ENCODE measurements at regions not wholly inside any gene's neighbourhood (a gene's known extent, or its start where the extent isn't known, plus 50 kb on each side); places are given as distances from the start of the nearest gene placed in this dataset.

GRCh38 chr20:61055180-61056010 lies 196.7 kb upstream of the CDH4 start:
- TF ChIP-seq CTCF (IDR thresholded peaks at IDR 0.05; ENCODE audit: low read depth, low read length) = no peak
- H3K4me3 ChIP-seq (ENCODE audit: low read depth, low read length) = no peak overlapping the region
- no peak for DNase-seq (ENCODE audit: low read depth, low spot score)
- in situ Hi-C loops (cut with HindIII; ENCODE audit: low sequenced_read_pairs) = no loop called here

DNA sequence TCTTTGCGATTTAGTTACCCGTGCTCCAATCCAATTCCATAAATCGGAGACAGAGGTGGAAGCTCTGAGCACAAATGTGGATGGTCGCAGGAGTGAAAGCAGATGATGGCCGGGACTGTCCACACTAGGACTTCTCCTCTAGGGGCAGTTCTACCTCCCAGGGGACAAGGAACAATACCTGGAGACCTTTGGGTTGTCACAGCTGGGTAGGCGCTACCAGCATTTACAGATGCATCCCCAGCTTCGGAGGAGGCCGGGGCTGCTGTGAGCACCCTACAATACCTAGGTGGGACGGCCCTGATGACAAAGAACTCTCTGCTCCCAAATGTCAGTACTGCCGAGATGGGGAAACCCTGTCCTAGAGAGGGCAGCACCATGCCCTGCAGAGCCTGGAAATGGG lies 195.9 kb upstream of the CDH4 start:
- no peak for TF ChIP-seq CTCF (IDR thresholded peaks at IDR 0.05; ENCODE audit: low read depth, low read length)
- no peak overlapping the region for H3K4me3 ChIP-seq (ENCODE audit: low read depth, low read length)
- in situ Hi-C loops (cut with HindIII; ENCODE audit: low sequenced_read_pairs) = no loop called here
- DNase-seq (ENCODE audit: low read depth, low spot score) = no peak

GRCh38 chr20:61056627-61057442 lies 195.2 kb upstream of the CDH4 start:
- no peak for TF ChIP-seq CTCF (IDR thresholded peaks at IDR 0.05; ENCODE audit: low read depth, low read length)
- no peak for DNase-seq (ENCODE audit: low read depth, low spot score)
- in situ Hi-C loops (cut with HindIII; ENCODE audit: low sequenced_read_pairs) = no loop called here
- H3K4me3 ChIP-seq (ENCODE audit: low read depth, low read length) = no peak overlapping the region

DNA sequence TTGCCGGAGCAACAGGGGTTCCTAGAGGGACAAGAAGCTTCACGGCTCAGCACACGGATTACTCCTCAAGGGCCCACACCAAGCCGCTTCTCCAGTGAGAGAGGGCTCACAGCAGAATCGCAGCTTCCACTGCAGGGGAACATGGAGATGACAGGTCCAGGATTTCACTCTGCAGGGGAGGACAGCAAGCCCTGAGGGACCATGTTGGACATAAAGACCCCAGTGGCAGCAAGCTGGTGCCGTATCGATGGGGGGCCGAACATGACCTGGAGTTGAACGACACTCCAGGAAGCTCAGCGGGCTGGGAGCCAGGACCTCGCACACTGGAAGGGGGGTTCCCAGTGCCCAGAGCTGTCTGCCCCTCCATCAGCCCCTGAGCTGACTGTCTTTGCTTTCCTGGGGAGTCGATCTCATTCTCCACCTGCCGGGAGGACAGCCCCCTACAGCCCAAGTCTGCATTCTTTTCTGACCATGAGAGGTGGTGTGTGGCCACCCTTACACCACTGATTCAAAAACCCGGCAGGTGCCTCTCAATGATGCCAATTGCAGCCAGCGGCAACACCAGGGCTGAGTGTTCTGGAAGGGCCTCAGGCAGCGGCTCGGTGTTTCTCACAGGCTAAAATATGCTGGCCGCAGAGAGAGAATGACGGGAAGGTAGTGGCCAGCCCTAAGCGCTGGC lies 194.5 kb upstream of the CDH4 start:
- H3K4me3 ChIP-seq (ENCODE audit: low read depth, low read length) = no peak overlapping the region
- in situ Hi-C loops (cut with HindIII; ENCODE audit: low sequenced_read_pairs) = no loop called here
- DNase-seq (ENCODE audit: low read depth, low spot score) = no peak
- no peak for TF ChIP-seq CTCF (IDR thresholded peaks at IDR 0.05; ENCODE audit: low read depth, low read length)

DNA sequence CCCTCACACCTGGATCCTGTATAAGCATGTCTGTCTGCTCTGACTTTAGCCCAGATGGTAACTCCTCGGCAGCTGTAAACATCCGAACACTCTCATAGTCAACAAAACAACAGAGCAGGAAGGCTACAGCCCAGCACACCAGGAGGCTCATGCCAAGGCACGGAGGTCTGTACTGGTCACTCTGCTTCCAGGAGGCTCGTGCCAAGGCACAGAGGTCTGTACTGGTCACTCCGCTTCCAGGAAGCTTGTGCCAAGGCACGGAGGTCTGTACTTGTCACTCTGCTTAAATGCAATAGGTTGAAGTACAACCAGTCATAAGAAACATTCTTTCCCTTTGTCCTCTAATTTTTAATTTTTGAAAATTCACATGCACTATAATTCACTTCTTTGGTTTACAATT lies 190.1 kb upstream of the CDH4 start:
- TF ChIP-seq CTCF (IDR thresholded peaks at IDR 0.05; ENCODE audit: low read depth, low read length) = no peak
- no peak overlapping the region for H3K4me3 ChIP-seq (ENCODE audit: low read depth, low read length)
- in situ Hi-C loops (cut with HindIII; ENCODE audit: low sequenced_read_pairs) = no loop called here
- DNase-seq (ENCODE audit: low read depth, low spot score) = no peak

- no peak for TF ChIP-seq CTCF (IDR thresholded peaks at IDR 0.05; ENCODE audit: low read depth, low read length)
- in situ Hi-C loops (cut with HindIII; ENCODE audit: low sequenced_read_pairs) = no loop called here
- no peak for DNase-seq (ENCODE audit: low read depth, low spot score)
- no peak overlapping the region for H3K4me3 ChIP-seq (ENCODE audit: low read depth, low read length)
Observed at GRCh38 chr20:61065853-61066252, 186.2 kb upstream of the CDH4 start.
